ENCODE measurements at regions not wholly inside any gene's neighbourhood (a gene's known extent, or its start where the extent isn't known, plus 50 kb on each side); places are given as distances from the start of the nearest gene placed in this dataset.

DNA sequence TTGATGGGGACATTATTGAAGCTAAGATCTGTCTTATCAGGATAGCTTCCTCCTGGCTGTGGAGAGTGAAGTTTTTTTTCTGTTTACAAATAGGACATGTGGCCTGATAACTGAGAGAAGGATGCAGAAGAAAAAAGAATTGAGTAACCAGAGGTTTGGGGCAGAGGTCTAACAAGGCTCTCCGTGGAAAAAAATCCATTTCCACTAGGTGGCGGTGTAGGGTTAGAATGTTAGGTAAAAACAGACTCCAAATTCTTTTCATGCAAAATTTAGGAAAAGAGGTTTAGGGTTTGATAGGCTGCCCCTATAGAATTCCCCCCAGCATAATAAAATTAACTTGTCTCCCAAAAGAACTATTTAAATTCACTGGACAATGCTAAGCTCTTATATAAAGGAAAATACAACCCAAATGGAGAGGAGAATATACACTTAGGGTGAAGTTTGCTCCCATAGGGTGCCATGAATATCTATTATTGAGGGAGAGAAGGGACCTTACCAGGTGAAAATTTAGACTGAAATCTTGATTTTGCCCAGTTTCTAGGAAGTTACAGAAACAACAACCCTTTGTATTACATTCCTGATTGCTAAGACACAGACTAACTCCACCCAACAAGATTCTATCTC lies 1560.4 kb downstream of the OTOL1 start:
- DNase-seq = no peak

DNA sequence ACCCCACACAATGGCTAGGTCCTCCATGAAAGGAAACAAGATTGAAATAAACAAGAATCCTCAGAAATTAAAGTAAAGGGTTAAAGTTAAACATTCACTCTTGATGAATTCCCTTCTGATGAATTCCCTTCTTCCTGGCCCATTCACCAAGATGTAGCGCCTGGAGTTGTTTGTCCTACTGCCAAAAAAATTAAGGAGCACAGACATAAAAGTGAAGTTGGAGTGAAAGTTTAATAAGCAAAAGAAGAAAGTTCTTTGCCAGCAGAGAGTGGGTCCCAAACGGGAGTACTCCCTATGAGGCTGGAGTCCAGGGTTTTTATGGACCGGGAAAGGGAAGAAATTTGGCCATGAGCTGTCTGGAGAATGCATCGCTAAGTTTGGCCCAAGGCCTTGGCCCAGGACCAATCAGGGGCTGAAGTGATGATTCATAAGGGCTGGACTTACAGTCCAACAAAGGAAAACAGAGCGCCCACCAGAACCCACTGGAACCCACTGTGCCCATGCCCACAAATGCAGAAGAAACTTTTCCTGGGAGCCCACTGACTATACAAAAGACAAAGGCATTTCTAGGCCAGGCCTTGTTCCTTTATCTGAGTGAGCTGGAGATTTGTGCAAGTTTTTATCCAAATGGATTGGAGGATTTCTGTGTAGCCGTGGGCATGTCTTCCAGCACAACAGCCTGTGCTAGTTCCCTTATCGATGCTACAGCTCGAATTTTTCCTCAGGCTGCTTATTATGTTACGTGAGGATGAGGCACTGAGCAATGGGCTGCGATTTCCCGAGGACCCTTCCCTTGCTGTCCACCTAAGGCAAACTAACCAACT lies 1561.6 kb downstream of the OTOL1 start:
- DNase-seq = no peak

DNA sequence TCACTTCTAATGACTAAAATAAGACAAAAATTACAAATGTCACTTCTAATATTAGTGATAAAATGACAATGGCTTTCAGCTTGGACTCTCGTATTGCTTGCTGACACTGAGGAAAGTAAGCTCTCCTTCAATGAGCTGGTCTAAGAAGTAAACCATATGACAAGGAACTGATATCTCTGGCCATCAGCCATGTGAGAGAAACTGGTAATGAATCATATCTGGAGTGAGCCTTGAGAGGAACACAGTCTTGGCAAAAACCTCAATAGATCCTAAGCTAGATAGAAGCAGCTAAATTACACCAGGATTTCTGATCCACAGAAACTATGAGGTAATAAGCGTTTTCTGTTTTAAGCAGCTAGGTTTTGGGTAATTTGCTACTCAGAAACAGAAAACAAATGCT lies 1575.1 kb downstream of the OTOL1 start:
- DNase-seq = no peak
